H9 (cell line): ENCODE measurements at regions not wholly inside any gene's neighbourhood (a gene's known extent, or its start where the extent isn't known, plus 50 kb on each side); places are given as distances from the start of the nearest gene placed in this dataset.

Experiments
- DNase-seq: peaks from one replicate; pipeline ENCODE4 v3.0.0-alpha.2; 2017
- H2AFZ ChIP-seq: one replicate; pipeline ENCODE4 v1.6.1; 2013; ENCODE audit warnings: mild to moderate bottlenecking, low read length, control low read depth, moderate library complexity
- H2AK5ac ChIP-seq: 2 replicates; pipeline ENCODE4 v1.6.1; 2013; ENCODE audit warnings: low read length, control low read depth, mixed read lengths; ENCODE audit not compliant: insufficient read length
- H2BK120ac ChIP-seq: one replicate; pipeline ENCODE4 v1.6.1; 2013; ENCODE audit warnings: low read depth, mild to moderate bottlenecking, low read length, control low read depth, inconsistent platforms; ENCODE audit not compliant: poor library complexity, severe bottlenecking
- H2BK12ac ChIP-seq: 2 replicates; pipeline ENCODE4 v1.6.1; 2013; ENCODE audit warnings: low read length, control low read depth, mixed read lengths, low read depth; ENCODE audit not compliant: insufficient read length
- H2BK15ac ChIP-seq: 2 replicates; pipeline ENCODE4 v1.6.1; 2013; ENCODE audit warnings: low read depth, low read length, control low read depth
- H2BK20ac ChIP-seq: one replicate; pipeline ENCODE4 v1.6.1; 2013; ENCODE audit warnings: low read depth, mild to moderate bottlenecking, low read length, control low read depth, inconsistent platforms; ENCODE audit not compliant: poor library complexity, severe bottlenecking
- H2BK5ac ChIP-seq: 2 replicates; pipeline ENCODE4 v1.6.1; 2013; ENCODE audit warnings: low read length, control low read depth, mixed read lengths; ENCODE audit not compliant: insufficient read length
- H3K14ac ChIP-seq: 2 replicates; pipeline ENCODE4 v1.6.1; 2013; ENCODE audit warnings: low read length, control low read depth; ENCODE audit not compliant: insufficient read depth
- H3K18ac ChIP-seq: 2 replicates; pipeline ENCODE4 v1.6.1; 2013; ENCODE audit warnings: low read depth, mild to moderate bottlenecking, mixed read lengths, low read length, control low read depth; ENCODE audit not compliant: insufficient read length
- H3K23ac ChIP-seq: 2 replicates; pipeline ENCODE4 v1.6.1; 2013; ENCODE audit warnings: low read length, control low read depth, mixed read lengths, low read depth; ENCODE audit not compliant: insufficient read length
- H3K23me2 ChIP-seq: 2 replicates; pipeline ENCODE4 v1.6.1; 2013; ENCODE audit warnings: low read depth, mild to moderate bottlenecking, mixed read lengths, low read length, control low read depth; ENCODE audit not compliant: insufficient read length, poor library complexity, severe bottlenecking
- H3K27ac ChIP-seq: 2 replicates; pipeline ENCODE4 v1.5.1; 2013; ENCODE audit warnings: low read length, control low read depth, mixed read lengths, low read depth; ENCODE audit not compliant: insufficient read length
- H3K27me3 ChIP-seq: 2 replicates; pipeline ENCODE4 v1.6.1; 2013; ENCODE audit warnings: low read length, control low read depth, inconsistent platforms; ENCODE audit not compliant: insufficient read depth
- H3K4ac ChIP-seq: 2 replicates; pipeline ENCODE4 v1.6.1; 2013; ENCODE audit warnings: low read depth, mild to moderate bottlenecking, control low read depth, inconsistent platforms, low read length, moderate library complexity
- H3K4me1 ChIP-seq: 2 replicates; pipeline ENCODE4 v1.6.1; 2013; ENCODE audit warnings: low read length, control low read depth, inconsistent platforms; ENCODE audit not compliant: insufficient read depth
- H3K4me2 ChIP-seq: 2 replicates; pipeline ENCODE4 v1.6.1; 2013; ENCODE audit warnings: low read length, control low read depth, mixed read lengths; ENCODE audit not compliant: insufficient read length, insufficient read depth
- H3K56ac ChIP-seq: 2 replicates; pipeline ENCODE4 v1.6.1; 2013; ENCODE audit warnings: low read depth, mild to moderate bottlenecking, mixed read lengths, low read length, control low read depth; ENCODE audit not compliant: insufficient read length
- H3K79me1 ChIP-seq: 2 replicates; pipeline ENCODE4 v1.6.1; 2013; ENCODE audit warnings: low read depth, mild to moderate bottlenecking, moderate library complexity, low read length, control low read depth, inconsistent platforms; ENCODE audit not compliant: insufficient read depth, poor library complexity, severe bottlenecking
- H3K79me2 ChIP-seq: 2 replicates; pipeline ENCODE4 v1.6.1; 2013; ENCODE audit warnings: low read length, control low read depth, inconsistent platforms; ENCODE audit not compliant: insufficient read depth
- H3K9ac ChIP-seq: 2 replicates; pipeline ENCODE4 v1.6.1; 2013; ENCODE audit warnings: low read length, control low read depth, mixed read lengths; ENCODE audit not compliant: insufficient read length; ENCODE audit errors: extremely low read depth
- H3K9me3 ChIP-seq: one replicate; pipeline ENCODE4 v1.6.1; 2013; ENCODE audit warnings: low read depth, low read length, inconsistent platforms; ENCODE audit not compliant: control insufficient read depth
- H3T11ph ChIP-seq: one replicate; pipeline ENCODE4 v1.6.1; 2013; ENCODE audit warnings: mild to moderate bottlenecking, low read length, control low read depth, inconsistent platforms
- H4K20me1 ChIP-seq: one replicate; pipeline ENCODE4 v1.6.1; 2013; ENCODE audit not compliant: control insufficient read depth, insufficient read length, insufficient read depth
- H4K5ac ChIP-seq: 2 replicates; pipeline ENCODE4 v1.6.1; 2013; ENCODE audit warnings: low read depth, mild to moderate bottlenecking, mixed read lengths, low read length, control low read depth; ENCODE audit not compliant: insufficient read length
- H4K8ac ChIP-seq: replicated peaks from 2 replicates; pipeline ENCODE4 v1.6.1; 2013; ENCODE audit warnings: low read length, control low read depth, mixed read lengths, low read depth; ENCODE audit not compliant: insufficient read length
- H4K91ac ChIP-seq: 2 replicates; pipeline ENCODE4 v1.6.1; 2013; ENCODE audit warnings: low read depth, mild to moderate bottlenecking, moderate library complexity, mixed read lengths, low read length, control low read depth; ENCODE audit not compliant: insufficient read length
- H3K27ac Mint-ChIP-seq, 3 experiments: 2 replicates in 2 of 3; 3 replicates in 1 of 3; pipeline ENCODE4 v1.8.0; 2020 to 2021; ENCODE audit warnings: mixed read lengths in 3 of 3, mild to moderate bottlenecking in 1 of 3, moderate library complexity in 1 of 3
- H3K27me3 Mint-ChIP-seq: 2 replicates; pipeline ENCODE4 v1.8.0; 2021; ENCODE audit warnings: low read depth, mild to moderate bottlenecking, moderate library complexity, mixed read lengths
- H3K36me3 Mint-ChIP-seq, 3 experiments: 2 replicates in 2 of 3; 3 replicates in 1 of 3; pipeline ENCODE4 v1.8.0; 2020 to 2021; ENCODE audit warnings: low read depth in 3 of 3, mixed read lengths in 3 of 3; ENCODE audit not compliant: insufficient read depth in 1 of 3
- H3K4me1 Mint-ChIP-seq, 2 experiments: 2 replicates each; pipeline ENCODE4 v1.8.0; 2020; ENCODE audit warnings: mixed read lengths in 2 of 2
- H3K4me3 Mint-ChIP-seq, 2 experiments: 2 replicates in 1 of 2; 3 replicates in 1 of 2; pipeline ENCODE4 v1.8.0; 2020 to 2021; ENCODE audit warnings: mild to moderate bottlenecking in 2 of 2, mixed read lengths in 2 of 2, moderate library complexity in 1 of 2
- H3K9me3 Mint-ChIP-seq, 2 experiments: 2 replicates in 1 of 2; 3 replicates in 1 of 2; pipeline ENCODE4 v1.8.0; 2020; ENCODE audit warnings: mild to moderate bottlenecking in 2 of 2, mixed read lengths in 2 of 2, moderate library complexity in 1 of 2
- CTCF ChIP-seq: fragments of 200-600 bp; sonication (generic); conservative IDR thresholded peaks from 3 replicates; pipeline ENCODE4 v1.8.0; 2021; ENCODE audit warnings: antibody characterized with exemption, mild to moderate bottlenecking

- H3K9me3 ChIP-seq = no peaks in the 10 kb centered on the region
- no peak overlapping the region for H2BK12ac ChIP-seq
- H3K23me2 ChIP-seq = no peaks in the 10 kb centered on the region
- no peaks in the 10 kb centered on the region for H3K4me1 Mint-ChIP-seq
- H4K20me1 ChIP-seq = no peaks in the 10 kb centered on the region
- no peak for TF ChIP-seq CTCF
- H3K27ac Mint-ChIP-seq = no peak overlapping the region
- H3K79me2 ChIP-seq = no peaks in the 10 kb centered on the region
- no peak overlapping the region for H3K27ac ChIP-seq
- no peak overlapping the region for H2BK5ac ChIP-seq
- H3T11ph ChIP-seq = no peak overlapping the region
- no peak for DNase-seq
- no peaks in the 10 kb centered on the region for H3K4me1 ChIP-seq
- H2BK15ac ChIP-seq = no peak overlapping the region
- H2BK20ac ChIP-seq = no peak overlapping the region
- no peaks in the 10 kb centered on the region; a peak in 1 of 7 replicates for H3K36me3 Mint-ChIP-seq
- no peak overlapping the region for H3K23ac ChIP-seq
- H2AFZ ChIP-seq = no peak overlapping the region
- H3K9ac ChIP-seq = no peak overlapping the region
- no peak overlapping the region for H3K18ac ChIP-seq
- H3K56ac ChIP-seq = no peak overlapping the region
- no peak overlapping the region for H4K8ac ChIP-seq
- H3K4me3 Mint-ChIP-seq = no peak overlapping the region
- no peaks in the 10 kb centered on the region for H3K27me3 Mint-ChIP-seq
- no peak overlapping the region for H3K4ac ChIP-seq
- no peak overlapping the region for H3K14ac ChIP-seq
- no peak overlapping the region for H4K91ac ChIP-seq
- H3K79me1 ChIP-seq = no peaks in the 10 kb centered on the region
- H3K27me3 ChIP-seq = no peaks in the 10 kb centered on the region
- no peak overlapping the region for H2BK120ac ChIP-seq
- H3K4me2 ChIP-seq = no peak overlapping the region
- peaks cover 0 to 4% of the 10 kb centered on the region in 2 experiments; a peak in 4 of 5 replicates for H3K9me3 Mint-ChIP-seq
- no peak overlapping the region for H4K5ac ChIP-seq
- no peak overlapping the region for H2AK5ac ChIP-seq
These were observed 1299.0 kb upstream of the B3GALT2 start for GRCh38 chr1:194485432-194485831.
